ENCODE measurements at regions not wholly inside any gene's neighbourhood (a gene's known extent, or its start where the extent isn't known, plus 50 kb on each side); places are given as distances from the start of the nearest gene placed in this dataset.
A peak's percentile ranks its signal among the peaks of the same experiment; 100 is the strongest.
"Not testable (repeated sequence)": the region's sequence is repeated elsewhere in the genome, so short reads cannot be mapped to it uniquely, and the experiment has no call there.

DNA sequence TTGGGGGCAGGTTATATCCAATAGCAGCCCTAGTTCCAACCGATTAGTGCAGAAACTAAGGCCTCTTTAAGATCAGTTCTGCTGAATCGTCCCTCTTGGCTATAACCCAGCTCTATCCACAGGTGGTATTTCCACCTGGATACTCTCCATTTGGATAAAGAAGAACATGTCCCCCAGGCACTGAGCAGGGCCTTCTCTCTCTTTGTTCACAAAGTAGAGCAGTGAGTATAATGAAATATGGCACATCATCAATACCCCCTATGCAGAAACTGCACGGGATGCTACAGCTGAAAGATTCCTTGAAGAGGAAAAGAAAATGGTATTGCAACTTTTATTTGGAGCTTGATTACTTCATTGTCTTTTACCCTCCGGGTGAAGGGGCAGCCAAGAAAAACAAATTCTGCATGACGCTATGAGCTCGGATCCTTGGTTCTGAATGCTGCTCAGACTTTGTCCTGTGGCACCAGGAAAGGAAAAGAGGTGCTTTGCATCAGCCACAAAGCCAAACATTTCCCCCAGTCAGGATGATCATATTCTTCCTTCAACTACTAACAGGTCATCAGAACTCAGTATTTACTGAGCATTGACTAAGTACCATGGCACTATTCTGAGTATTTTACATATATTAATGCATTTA, 399.7 kb downstream of the NPIPA8 start:
- no peak for DNase-seq

DNA sequence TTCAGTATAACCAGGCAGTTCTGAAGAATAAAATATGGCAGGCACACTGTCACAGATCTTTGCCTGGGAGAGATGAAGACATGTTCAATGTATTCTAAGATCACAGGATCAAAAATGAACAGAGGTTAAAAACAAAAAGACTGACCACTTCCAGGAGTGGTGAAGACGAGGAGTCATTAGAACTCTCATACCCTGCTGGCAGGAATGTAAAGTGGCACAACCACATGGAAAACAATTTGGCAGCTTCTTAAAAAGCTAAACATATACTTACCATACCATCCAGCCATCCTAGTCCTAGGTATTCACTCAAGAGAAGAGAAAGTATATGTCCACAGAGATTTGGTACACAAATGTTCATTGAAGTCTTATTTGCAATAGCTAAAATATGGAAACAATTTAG, 406.3 kb downstream of the NPIPA8 start:
- DNase-seq: no peak

DNA sequence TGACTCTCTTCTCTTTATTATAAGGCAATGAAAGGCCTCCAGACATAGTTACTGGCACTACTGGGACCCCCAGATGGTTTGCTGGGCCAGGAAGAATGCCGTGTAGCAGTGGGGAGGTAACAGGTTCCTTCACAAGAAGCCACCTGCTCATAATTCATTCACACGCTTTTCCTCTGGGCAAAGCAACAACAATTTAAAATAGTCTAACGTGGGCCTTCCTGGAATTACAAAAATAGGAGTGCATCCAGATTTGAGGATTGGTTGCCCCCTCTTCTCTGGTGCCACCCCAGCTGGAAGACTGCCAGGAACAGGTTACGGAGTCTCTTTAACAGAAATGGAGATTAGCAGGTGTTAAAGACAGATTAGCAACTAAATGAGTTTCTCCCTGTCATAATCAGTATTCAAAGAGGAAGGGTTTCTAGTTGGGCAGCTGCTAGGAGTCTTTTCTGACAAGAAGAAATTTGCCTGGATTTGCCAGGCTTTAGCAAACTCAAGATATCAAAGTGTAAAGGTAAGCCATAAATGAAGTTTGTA, 409.6 kb downstream of the NPIPA8 start:
- no peak for DNase-seq

DNA sequence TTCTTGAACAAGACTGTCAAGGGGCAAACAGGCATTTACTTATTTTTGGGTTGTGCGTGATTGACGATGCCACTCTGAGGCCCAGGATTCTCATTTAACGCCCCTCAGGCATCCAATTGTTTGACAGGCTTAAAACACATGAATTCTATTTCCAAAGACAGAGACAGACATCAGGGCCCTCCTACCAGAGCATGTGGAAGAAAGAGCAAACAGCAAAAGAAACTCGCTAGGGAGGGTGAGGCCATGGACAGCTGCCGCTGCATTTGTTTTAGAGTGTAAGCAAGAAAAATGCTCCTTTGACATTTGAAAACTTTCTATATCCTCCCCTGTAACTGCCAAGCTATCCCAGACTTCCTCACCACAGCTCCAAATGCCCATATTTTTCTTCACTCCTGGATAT, 410.1 kb downstream of the NPIPA8 start:
- DNase-seq: no peak

DNA sequence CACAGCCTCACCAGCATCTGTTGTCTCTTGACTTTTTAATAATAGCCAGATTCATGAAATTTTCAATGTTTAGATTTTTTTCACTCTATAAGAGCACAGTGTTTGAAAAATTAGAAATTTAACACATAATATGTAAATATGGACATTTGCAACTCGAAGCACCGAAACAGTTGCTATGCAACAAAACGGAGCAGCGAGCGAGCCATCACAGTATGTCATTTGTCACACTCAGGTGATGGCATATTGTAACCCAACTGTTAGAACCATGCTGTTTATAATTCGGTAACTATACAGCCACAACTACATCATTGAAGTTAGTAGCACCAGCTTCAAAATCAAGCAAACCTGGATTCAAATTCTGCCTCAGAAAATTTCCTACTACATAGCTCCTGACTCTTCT, 410.8 kb downstream of the NPIPA8 start:
- no peak for DNase-seq

DNA sequence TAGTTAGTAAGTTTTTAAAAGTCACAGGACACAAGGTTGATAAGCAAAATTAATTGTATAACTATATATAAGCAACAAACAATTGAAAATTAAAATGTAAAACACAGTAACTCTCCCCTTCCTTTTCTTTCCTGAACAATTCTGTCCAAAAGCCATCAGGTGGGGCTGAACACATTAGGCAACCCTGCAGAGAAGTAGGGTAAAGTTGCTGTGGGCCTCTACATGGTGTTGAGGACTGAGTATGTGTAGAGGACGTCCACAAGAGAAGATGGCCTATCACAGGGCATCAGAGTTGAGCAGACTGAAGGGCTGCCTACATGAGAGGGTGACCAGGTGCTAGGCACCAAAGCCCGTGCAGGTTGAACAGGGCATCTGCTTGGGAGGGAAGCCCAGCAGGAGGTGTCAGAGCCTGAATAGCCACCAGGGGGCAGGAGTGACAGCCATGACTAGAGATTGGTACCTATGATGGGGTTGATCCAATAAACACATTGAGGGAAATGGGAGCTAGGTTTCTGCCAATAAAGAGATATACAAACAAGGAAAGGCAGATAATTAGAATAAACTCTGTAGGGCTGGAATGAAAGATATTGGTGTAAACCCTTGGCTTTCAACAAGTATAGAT, 415.1 kb downstream of the NPIPA8 start:
- DNase-seq: peak; percentile 3

DNA sequence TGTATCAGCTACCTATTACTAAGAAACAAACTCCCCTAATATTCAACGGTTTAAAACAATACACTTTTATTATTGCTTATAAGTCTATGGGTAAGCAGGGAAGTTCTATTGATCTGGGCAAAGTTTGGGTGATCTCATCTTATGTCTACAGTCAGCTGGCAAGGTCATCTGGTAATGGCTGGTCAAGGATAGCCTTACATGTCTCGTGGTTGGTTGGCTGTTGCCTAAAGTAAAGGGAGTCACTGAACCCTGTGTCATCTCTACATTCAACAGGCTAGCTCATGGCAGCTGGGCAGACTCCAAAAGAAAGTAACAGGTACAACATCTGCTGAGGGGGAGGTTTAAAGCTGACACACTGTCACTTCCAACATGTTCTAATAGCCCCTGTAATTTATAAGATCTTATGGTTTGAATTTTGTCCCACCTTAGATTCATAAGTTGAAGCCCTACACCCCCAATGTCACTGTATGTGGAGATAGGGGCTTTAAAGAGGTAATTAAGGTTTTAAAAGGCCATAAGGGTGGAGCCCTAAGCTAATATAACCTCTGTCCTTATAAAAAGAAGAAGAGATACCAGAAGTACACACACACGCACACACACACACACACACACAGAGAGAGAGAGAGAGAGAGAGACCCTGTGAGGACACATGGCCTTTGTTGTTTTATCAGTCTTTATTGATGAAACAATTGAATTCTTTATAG, 419.1 kb downstream of the NPIPA8 start:
- DNase-seq: no peak

DNA sequence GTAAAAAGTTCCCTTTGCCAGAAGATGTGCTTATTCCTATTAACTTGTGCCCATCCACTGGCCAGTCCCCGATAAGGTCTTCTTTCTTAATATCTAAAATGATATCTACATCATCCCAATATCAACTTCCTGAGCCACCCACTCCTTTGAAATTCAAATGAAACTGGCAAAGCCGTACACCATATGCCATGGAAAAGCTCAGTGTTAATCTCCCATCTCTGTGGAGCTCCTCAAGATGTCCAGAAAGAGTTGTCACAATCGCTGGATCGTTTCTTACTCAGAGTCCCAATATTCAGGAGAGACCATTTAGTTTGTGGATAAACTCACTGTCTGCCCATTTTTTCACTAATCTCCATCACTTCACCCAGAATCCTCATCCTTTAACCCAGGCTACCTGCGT, 420.7 kb downstream of the NPIPA8 start:
- no peak for DNase-seq

DNA sequence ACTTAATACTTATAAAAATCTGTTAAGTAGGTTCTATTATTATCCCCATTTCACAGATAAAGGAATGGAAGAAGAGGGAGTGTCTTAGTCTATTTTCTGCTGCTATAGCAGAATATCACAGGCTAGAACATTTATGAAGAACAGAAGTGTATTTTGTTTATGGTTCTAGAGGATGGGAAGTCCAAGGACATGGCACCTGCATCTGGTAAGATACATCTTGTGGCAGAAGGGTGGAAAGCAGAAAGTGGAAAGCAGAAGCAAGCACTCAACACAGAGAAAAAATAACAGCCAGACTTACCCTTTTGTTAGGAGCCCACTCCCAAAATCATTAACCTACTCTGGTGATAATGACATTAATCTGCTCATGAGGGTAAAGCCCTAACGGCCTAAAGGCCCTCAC, 422.4 kb downstream of the NPIPA8 start:
- DNase-seq: no peak

DNA sequence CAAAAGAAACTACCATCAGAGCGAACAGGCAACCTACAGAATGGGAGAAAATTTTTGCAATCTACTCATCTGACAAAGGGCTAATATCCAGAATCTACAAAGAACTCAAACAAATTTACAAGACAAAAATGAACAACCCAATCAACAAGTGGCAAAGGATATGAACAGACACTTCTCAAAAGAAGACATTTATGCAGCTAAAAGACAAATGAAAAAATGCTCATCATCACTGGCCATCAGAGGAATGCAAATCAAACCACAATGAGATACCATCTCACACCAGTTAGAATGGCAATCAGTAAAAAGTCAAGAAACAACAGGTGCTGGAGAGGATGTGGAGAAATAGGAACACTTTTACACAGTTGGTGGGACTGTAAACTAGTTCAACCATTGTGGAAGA, 425.0 kb downstream of the NPIPA8 start:
- not testable (repeated sequence) for DNase-seq

DNA sequence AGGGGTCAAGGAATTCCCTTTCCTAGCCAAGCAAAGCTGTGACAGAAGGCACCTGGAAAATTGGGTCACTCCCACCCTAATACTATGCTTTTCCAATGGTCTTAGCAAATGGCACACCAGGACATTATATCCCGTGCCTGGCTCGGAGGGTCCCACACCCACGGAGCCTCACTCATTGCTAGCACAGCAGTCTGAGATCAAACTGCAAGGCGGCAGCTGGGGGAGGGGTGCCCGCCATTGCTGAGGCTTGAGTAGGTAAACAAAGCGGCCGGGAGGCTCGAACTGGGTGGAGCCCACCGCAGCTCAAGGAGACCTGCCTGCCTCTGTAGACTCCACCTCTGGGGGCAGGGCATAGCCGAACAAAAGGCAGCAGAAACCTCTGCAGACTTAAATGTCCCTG, 429.9 kb downstream of the NPIPA8 start:
- not testable (repeated sequence) for DNase-seq

DNA sequence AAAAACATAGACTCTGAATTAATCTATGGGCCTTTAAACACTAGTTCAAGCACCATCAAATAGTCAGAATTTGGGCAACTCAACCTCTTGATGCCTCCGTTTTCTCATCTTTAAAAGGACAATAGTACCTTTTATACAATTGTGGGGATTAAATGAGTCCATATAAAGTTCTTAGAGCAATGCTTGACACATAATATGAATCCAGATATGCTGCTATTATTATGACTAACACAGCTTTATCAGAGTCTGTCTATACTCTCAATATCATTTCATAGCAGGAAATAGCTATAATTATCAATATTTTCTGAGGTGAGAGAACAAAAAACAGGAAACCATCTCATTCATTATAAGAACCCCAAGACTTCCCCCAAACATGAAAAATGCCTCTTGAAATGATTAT, 430.5 kb upstream of the XYLT1 start:
- DNase-seq: no peak

DNA sequence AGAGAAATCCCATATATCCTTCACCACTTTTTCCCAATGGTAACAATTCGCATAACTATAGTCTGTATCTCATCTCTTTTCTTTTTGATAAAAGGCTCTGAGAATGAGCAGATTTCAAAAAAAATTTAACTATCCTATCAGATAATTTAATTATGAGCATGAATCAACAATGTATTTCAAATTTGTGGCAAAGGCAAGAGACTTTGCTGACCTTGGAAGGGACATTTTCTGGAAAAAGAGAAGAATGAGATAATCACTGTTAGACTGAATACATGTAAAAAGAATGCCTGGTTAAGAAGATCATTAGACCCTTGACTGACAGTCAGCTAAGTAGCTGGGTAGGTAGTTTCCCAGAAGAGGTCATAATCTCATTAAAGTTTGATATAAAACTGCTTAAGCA, 428.4 kb upstream of the XYLT1 start:
- DNase-seq: no peak

DNA sequence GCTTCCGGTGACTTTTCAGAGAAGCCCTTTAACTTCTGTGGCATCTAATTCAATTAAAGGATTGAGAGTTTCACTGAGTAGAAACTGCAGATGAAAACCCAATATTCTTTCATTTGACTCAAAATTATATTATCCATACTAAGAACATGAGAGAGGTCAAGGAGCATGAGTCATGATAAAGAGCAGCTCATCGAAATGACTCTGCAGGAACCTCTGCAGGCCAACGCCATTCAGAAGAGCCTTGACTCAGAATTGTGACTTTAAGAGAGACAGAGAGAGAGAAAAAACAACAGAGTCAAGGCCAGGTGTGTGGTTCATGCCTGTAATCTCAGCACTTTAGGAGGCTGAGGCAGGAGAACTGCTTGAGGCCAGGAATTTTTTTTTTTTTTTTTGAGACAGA, 417.2 kb upstream of the XYLT1 start:
- DNase-seq: no peak

DNA sequence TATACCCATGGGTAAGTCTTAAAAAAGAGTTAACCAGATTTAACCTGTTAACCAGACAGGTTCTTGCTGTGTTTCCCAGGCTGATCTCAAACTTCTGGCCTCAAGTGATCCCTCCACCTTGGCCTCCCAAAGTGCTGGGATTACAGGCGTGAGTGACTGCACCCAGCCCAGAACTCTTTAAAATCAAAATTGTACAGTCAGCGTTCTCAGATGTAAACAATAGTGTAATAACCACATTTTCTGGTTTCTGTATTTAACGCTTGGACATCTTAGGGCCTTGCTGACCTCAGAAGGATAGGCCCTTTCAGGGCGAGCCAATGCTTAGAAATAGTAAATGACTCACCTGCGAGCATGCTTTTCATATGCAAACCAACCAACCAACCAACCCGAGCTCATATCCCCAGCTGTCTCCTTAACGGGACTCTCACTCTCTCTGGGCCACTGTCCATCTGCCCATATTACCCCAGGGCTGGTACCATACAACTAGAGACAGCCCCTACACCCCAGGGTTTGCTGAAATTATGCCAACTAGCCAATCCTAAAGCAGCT, 415.0 kb upstream of the XYLT1 start:
- no peak for DNase-seq

DNA sequence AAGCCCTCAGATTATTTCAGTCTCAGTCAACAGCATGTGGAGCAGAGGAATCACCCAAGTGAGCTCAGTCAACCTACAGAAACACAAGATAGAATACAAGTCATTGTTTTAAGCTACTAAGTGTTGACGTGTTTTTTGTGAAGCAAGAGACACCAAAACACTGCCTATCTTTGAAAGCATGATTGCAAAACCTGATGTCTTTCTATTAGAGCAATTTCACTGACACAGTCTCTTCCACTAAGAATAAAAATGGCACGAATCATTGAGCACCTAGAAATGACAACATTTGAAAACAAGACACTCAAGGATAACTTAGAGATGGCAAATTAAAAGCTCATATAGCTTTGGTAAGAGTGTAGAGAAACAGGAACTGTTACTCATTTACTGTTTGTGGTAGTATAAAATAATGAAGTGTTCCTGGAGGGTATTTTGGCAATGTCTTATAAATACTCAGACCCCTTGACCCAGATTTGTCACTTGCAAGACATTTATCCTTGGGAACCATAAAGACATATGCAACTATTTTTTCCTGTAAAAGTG, 407.1 kb upstream of the XYLT1 start:
- DNase-seq: no peak

DNA sequence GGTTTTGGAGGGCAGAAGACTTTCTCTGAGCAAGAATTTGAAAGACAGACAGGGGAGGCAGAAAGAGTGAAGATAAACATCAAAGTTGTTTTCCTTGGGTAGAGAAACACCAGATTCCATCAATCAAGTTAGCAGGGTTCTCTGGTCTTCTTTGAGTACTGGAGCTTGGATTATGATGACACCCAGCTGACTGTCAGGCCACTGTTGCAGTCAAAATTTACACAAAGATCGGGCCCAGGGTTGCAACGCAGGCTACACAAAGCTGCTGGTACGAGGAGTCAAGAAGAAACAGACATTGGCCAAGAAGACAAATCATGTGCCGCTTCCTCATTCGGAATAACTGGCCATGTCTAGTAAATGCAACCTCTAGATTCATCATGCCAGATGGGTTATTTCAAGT, 396.2 kb upstream of the XYLT1 start:
- no peak for DNase-seq

DNA sequence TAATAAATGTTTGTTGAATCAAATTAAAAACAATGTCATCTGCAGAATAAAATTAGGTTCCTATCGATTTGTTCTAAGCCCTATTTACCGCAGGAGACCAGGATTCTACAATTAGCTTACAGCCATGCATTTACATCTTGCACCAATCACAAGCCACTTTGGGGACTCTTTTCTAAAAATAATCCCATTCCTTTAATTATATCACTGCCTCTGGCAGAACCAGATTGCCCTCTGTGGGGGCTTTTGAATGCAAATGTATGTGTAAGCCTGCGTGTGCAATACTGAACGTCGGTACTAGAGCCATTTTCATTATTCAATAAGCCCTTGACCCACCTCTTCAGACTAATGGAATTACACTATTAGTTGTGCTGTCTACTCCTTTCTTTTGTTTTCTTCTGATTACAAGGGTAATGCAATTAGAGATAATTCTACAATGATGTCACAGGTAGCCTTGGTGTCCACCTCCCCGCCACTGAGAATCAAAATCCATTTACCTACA, 391.3 kb upstream of the XYLT1 start:
- DNase-seq: no peak

DNA sequence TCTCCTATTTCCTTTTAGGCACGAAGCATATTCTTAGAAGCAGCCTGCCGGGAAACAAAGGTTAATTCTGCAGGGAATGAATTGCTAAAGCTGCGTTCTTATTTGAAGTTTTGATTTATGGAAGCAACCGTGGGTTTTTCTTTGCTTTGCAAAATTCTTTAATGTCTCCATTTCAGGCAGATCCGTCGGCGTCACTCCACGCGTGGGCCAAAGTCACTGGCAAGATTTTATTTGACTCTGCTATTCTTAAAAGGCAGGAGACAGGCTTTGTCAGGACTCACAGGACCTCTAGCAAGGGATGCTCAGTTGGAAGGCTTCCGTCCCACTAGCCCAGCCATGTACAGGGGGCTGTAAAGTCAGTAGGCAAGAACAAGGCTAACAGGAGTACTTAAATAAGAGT, 387.3 kb upstream of the XYLT1 start:
- DNase-seq: no peak

DNA sequence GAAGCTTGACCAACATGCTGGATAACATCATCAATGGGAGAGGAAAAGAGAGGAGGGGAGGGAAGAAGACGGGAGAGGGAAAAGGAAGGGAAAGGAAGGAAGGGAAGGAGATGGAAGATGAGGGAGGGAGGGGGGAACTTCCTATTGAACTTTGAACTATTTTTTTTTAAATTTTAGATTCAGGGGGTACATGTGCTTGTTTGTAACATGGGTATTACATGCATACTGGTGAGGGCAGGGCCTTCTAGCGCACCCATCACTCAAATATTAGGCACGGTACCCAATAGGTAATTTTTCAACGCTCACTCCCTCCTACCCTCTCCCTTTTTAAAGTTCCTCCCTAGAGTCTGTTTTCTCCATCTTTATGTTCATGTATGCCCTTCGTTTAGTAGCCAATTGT, 383.2 kb upstream of the XYLT1 start:
- DNase-seq: no peak

DNA sequence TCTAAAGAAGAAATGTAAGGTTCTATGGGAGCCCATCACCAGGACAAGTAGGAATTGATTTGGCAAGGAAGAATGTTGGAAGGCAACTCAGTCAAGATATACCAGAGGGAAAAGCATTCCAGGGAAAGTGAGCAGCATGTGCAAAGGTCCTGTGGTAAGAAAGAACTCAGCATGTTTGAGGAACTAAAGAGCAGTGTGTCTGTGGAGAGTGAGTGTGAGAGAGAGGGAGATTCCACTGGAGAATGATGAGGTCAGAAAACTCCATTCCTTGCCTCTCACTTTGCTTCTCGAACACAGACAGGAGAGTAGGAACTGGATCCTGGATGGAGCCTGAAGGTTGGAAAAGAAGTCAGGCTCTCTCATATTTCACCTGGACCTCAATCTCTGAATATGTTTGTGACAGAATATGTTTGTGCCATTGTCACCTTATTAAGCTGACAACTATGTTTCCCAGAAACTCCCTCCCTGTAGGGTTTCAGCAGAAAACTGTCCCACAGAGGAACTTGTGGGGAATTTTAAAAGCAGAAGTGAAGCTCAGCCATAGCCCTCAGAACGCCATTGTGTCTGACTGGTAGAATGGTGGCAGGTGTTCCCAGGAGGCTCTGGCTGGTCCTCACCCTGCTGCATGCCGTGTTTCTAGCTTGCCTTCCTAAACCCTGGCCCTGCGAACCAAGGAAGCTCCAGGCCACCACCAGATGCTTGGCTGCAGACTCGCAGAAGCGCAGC, 382.4 kb upstream of the XYLT1 start:
- DNase-seq: no peak

DNA sequence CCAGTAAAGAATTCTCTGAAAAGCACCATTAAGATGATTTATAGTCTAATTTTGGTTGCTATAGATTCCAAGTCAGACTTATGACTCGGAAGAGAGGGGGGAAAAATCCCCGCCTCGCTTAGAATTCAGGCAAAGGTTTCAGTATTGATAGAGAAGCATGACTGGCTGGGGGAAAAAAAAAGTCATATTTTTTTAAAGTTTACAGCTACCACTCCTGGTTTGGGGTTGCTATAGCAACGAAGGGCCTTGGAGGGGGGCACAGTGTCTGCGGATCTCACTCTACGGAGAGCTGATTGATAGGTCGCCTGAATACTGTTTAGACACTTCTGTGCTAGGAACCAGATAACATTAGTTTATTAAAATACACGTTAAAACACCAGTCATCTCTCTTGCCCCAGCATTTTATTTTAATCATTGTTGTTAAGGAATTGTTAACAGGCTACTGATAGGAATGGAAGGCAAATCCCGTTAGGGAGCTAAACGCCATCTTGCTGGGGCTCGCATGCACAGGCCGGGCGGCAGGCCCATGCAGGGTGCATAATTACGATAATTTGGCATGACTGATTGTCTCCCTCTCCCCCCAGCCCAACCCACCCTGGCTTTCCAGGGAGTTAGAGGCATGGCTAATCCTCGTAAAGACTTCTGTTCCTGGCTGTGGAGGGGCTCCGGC, 380.0 kb upstream of the XYLT1 start:
- no peak for DNase-seq
